K562 (cell line): ENCODE measurements at regions not wholly inside any gene's neighbourhood (a gene's known extent, or its start where the extent isn't known, plus 50 kb on each side); places are given as distances from the start of the nearest gene placed in this dataset.

Experiments used
- ATAC-seq: fragments of 200-7000 bp; cut with Tn5 transposase; 3 replicates; pipeline ENCODE4 v1.9.1; 2020; ENCODE audit warnings: moderate library complexity
- BruUV-seq: library from RNA; stranded (reverse); fragments of 400-500 nt; replicated peaks from 2 replicates; lab custom pipeline; 2021; lab: Mats Ljungman, UMichigan
- CTCF ChIA-PET: fragments of 300-600 bp; formaldehyde crosslinking; extraction: SDS; loops from one replicate; lab custom pipeline; 2021; ENCODE audit warnings: low intra/inter-chr PET ratio; lab: Yijun Ruan, JAX
- POLR2A ChIA-PET: fragments of 300-600, 350-650 bp; sonication (Branson Sonifier 250); formaldehyde crosslinking; extraction: SDS; loops from one replicate; lab custom pipeline; 2021; ENCODE audit warnings: antibody characterized with exemption, inconsistent platforms; lab: Yijun Ruan, JAX
- DNase-seq, 4 experiments: peaks; one replicate each; pipeline versions ENCODE4 v3.0.0 to v3.0.0-alpha.2; 2011 to 2018; ENCODE audit warnings: low spot score in 3 of 4, mixed read lengths in 3 of 4; ENCODE audit errors: extremely low read depth in 1 of 4
- FAIRE-seq: peaks from 2 replicates; lab custom pipeline; 2011; peaks lifted over from hg19 to GRCh38; lab: Jason Lieb, UNC
- H2AFZ ChIP-seq: 2 replicates; pipeline ENCODE4 v1.6.0; 2011; ENCODE audit warnings: low read depth, low read length, control low read depth, inconsistent platforms
- H3K27ac ChIP-seq: fragments of 200-600 bp; 3 replicates; pipeline ENCODE4 v1.8.0; 2011; ENCODE audit warnings: low read depth, mild to moderate bottlenecking, control low read depth, inconsistent platforms, low read length, moderate library complexity, mixed read lengths; ENCODE audit errors: extremely low read depth
- H3K27me3 ChIP-seq, 2 experiments: fragments of 300-600 bp in 1 of 2; 2 replicates in 1 of 2; 3 replicates in 1 of 2; pipeline versions ENCODE4 v1.6.0 to v1.8.0; 2011; ENCODE audit warnings: inconsistent platforms in 2 of 2, low read length in 2 of 2, mild to moderate bottlenecking in 1 of 2, mixed read lengths in 1 of 2, moderate library complexity in 1 of 2; ENCODE audit not compliant: control insufficient read depth in 2 of 2, insufficient read depth in 2 of 2
- H3K36me3 ChIP-seq: fragments of 300-600 bp; 3 replicates; pipeline ENCODE4 v1.8.0; 2011; ENCODE audit warnings: mild to moderate bottlenecking, low read length, inconsistent platforms; ENCODE audit not compliant: control insufficient read depth, insufficient read depth
- H3K4me1 ChIP-seq, 2 experiments: fragments of 200-600 bp in 1 of 2; replicated peaks in 1 of 2; 2 replicates in 1 of 2; 3 replicates in 1 of 2; pipeline versions ENCODE4 v1.5.1 to v1.8.0; 2011; ENCODE audit warnings: inconsistent platforms in 2 of 2, low read length in 2 of 2, mild to moderate bottlenecking in 1 of 2, mixed read lengths in 1 of 2, moderate library complexity in 1 of 2; ENCODE audit not compliant: control insufficient read depth in 2 of 2, insufficient read depth in 2 of 2
- H3K4me2 ChIP-seq: 2 replicates; pipeline ENCODE4 v1.6.1; 2011; ENCODE audit warnings: low read length, control low read depth, inconsistent platforms, mixed read lengths; ENCODE audit not compliant: insufficient read depth
- H3K4me3 ChIP-seq: fragments of 200-600 bp; sonication (generic), shearing (Covaris generic); 2 replicates; pipeline ENCODE4 v1.5.1; 2016; ENCODE audit warnings: control low read depth, inconsistent platforms
- H3K79me2 ChIP-seq: fragments of 200-600 bp; 3 replicates; pipeline ENCODE4 v1.8.0; 2011; ENCODE audit warnings: low read length, inconsistent platforms; ENCODE audit not compliant: control insufficient read depth, insufficient read depth
- H3K9ac ChIP-seq, 2 experiments: 2 replicates each; pipeline versions ENCODE4 v1.6.0 to v1.6.1; 2011; ENCODE audit warnings: low read depth in 2 of 2, low read length in 2 of 2, control low read depth in 1 of 2, inconsistent platforms in 1 of 2, mild to moderate bottlenecking in 1 of 2, mixed read lengths in 1 of 2; ENCODE audit not compliant: insufficient read depth in 1 of 2
- H3K9me1 ChIP-seq: one replicate; pipeline ENCODE4 v1.6.0; 2011; ENCODE audit warnings: inconsistent platforms, mild to moderate bottlenecking, low read length, moderate library complexity; ENCODE audit not compliant: control insufficient read depth, insufficient read depth
- H3K9me3 ChIP-seq: replicated peaks from 2 replicates; pipeline ENCODE4 v1.5.1; 2011; ENCODE audit warnings: low read depth, low read length, inconsistent platforms; ENCODE audit not compliant: control insufficient read depth, insufficient read depth
- H4K20me1 ChIP-seq: replicated peaks from 2 replicates; pipeline ENCODE4 v1.6.1; 2011; ENCODE audit warnings: low read length, inconsistent platforms, mixed read lengths; ENCODE audit not compliant: control insufficient read depth, insufficient read depth
- ATF2 ChIP-seq: sonication (generic); formaldehyde crosslinking; IDR thresholded peaks from 2 replicates; pipeline ENCODE4 v1.8.1; 2022; ENCODE audit warnings: missing genetic modification reagents
- CHCHD3 ChIP-seq: fragments of 250-450 bp; sonication (Bioruptor Pico); IDR thresholded peaks from 2 replicates; pipeline ENCODE4 v2.1.2; 2022; ENCODE audit warnings: mild to moderate bottlenecking
- DPF2 ChIP-seq: fragments of 450-650 bp; IDR thresholded peaks from 2 replicates; pipeline ENCODE4 v1.6.1; 2016
- ETV1 ChIP-seq: fragments of 450-650 bp; conservative IDR thresholded peaks from 2 replicates; pipeline ENCODE4 v1.6.1; 2016; ENCODE audit warnings: missing genetic modification characterization, control low read depth, low read depth, missing compliant biosample characterization
- HEY1 ChIP-seq: fragments of 250-450 bp; sonication (Bioruptor Pico); IDR thresholded peaks from 2 replicates; pipeline ENCODE4 v1.5.0; 2020; ENCODE audit warnings: mild to moderate bottlenecking, moderate library complexity, borderline replicate concordance
- HINFP ChIP-seq: fragments of 450-650 bp; conservative IDR thresholded peaks from 2 replicates; pipeline ENCODE4 v1.6.1; 2016; ENCODE audit warnings: missing genetic modification characterization, low read depth, mild to moderate bottlenecking, control low read depth, missing compliant biosample characterization
- MAZ ChIP-seq, 2 experiments: fragments of 450-650 bp in 1 of 2; sonication (generic) in 1 of 2; formaldehyde crosslinking; IDR thresholded peaks in 1 of 2; conservative IDR thresholded peaks in 1 of 2; 2 replicates each; pipeline versions ENCODE4 v1.4.0 to v1.5.0; 2020; ENCODE audit warnings: mild to moderate bottlenecking in 1 of 2, missing genetic modification reagents in 1 of 2
- MCM3 ChIP-seq: fragments of 450-650 bp; IDR thresholded peaks from 2 replicates; pipeline ENCODE4 v1.6.1; 2016
- NCOA1 ChIP-seq: fragments of 450-650 bp; IDR thresholded peaks from 2 replicates; pipeline ENCODE4 v1.6.1; 2016; ENCODE audit warnings: low read depth
- POLR2H ChIP-seq: IDR thresholded peaks from 2 replicates; pipeline ENCODE4 v1.6.1; 2016; ENCODE audit warnings: missing genetic modification characterization, low read depth, mild to moderate bottlenecking, control low read depth, missing compliant biosample characterization, moderate library complexity
- PPARD ChIP-seq: fragments of 250-450 bp; sonication (Bioruptor Pico); IDR thresholded peaks from 2 replicates; pipeline ENCODE4 v1.8.0; 2022; ENCODE audit warnings: inconsistent platforms, mild to moderate bottlenecking, moderate library complexity
- RBM15 ChIP-seq: fragments of 200-400 bp; formaldehyde crosslinking; IDR thresholded peaks from 2 replicates; pipeline ENCODE4 v1.6.1; 2018; ENCODE audit warnings: mild to moderate bottlenecking, low read length, moderate library complexity; ENCODE audit not compliant: insufficient read depth
- RERE ChIP-seq: sonication (generic); formaldehyde crosslinking; IDR thresholded peaks from 2 replicates; pipeline ENCODE4 v1.8.0; 2023; ENCODE audit warnings: missing genetic modification reagents, mild to moderate bottlenecking, borderline replicate concordance
- RNF2 ChIP-seq: sonication (generic); IDR thresholded peaks from 2 replicates; pipeline ENCODE4 v1.6.1; 2016
- SIN3A ChIP-seq, 2 experiments: fragments of 150-350 bp in 1 of 2; IDR thresholded peaks; 2 replicates each; pipeline ENCODE4 v1.6.1; 2011 to 2016; ENCODE audit warnings: borderline replicate concordance in 2 of 2, low read depth in 2 of 2, low read length in 2 of 2, mild to moderate bottlenecking in 2 of 2, moderate library complexity in 2 of 2; ENCODE audit not compliant: control insufficient read depth in 1 of 2
- TARDBP ChIP-seq: fragments of 450-650 bp; IDR thresholded peaks from 2 replicates; pipeline ENCODE4 v1.6.1; 2016
- ZZZ3 ChIP-seq: fragments of 450-650 bp; IDR thresholded peaks from 2 replicates; pipeline ENCODE4 v1.6.1; 2016; ENCODE audit warnings: antibody characterized with exemption, mild to moderate bottlenecking, moderate library complexity
- WGBS: fragments of 100-300 bp; shearing (Covaris generic); methylation state at CpG from one replicate; pipeline ENCODE4 v1.1.6; 2016; ENCODE audit warnings: low coverage, mixed read lengths; ENCODE audit not compliant: insufficient coverage; ENCODE audit errors: missing lambda C conversion rate; 5-methylcytosine and 5-hydroxymethylcytosine counted together
- in situ Hi-C: fragments of 300-500 bp; cut with MboI; formaldehyde crosslinking; loops from 4 replicates; pipeline ENCODE4 v1.15.0; 2018; ENCODE audit warnings: inconsistent platforms, mixed read lengths
- intact Hi-C: fragments of 100-400 bp; cut with micrococcal nuclease; formaldehyde crosslinking; loops from 2 replicates; pipeline ENCODE4 v1.14.2; 2022

DNA sequence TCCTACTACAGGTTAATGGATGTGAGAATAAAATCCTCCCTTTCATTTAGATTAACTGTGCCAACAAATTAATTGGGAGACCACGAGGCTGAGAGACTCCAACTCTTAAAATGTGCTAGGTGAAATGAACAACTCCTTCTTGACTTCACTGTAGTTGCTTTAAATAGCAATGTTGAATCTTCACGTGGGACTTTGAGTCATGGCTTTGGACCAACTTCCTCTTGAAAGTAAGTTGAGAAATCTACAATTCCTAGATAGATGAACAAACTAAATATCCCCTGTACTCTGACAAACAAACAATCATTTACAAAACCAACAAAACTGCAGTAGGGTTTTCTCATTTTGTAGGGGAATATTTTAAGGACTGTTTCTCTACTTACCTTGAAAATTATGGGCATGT lies 291.9 kb upstream of the SPRED2 start:
- Histone ChIP-seq H2AFZ (no peak overlapping the region), H3K4me2 (no peak overlapping the region), H4K20me1 (no peaks in the 10 kb centered on the region), H3K79me2 (no peaks in the 10 kb centered on the region), H3K9ac (no peak overlapping the region), H3K9me3 (no peaks in the 10 kb centered on the region), H3K27me3 (no peaks in the 10 kb centered on the region; a peak in 2 of 5 replicates), H3K36me3 (no peaks in the 10 kb centered on the region), H3K4me3 (no peak overlapping the region), H3K9me1 (no peaks in the 10 kb centered on the region), H3K4me1 (no peaks in the 10 kb centered on the region), H3K27ac (no peak overlapping the region)
- BruUV-seq = no TSS peak
- in situ Hi-C loops (no loop called here), intact Hi-C loops (loop anchor here (5.0 to 10.0 kb wide), 2 partner anchors 178 to 850 kb away; no protein-coding TSS in a partner anchor)
- WGBS = 0% methylated on average over 2 of the region's 2 CpGs
- FAIRE-seq (no peak), DNase-seq (no peak), ATAC-seq (no peak)
- CTCF ChIA-PET = no interaction called here
- POLR2A ChIA-PET = no interaction called here
- TF ChIP-seq RBM15 = no peak
- no peak for TF ChIP-seq SIN3A (IDR thresholded peaks at IDR 0.05; ENCODE audit: borderline replicate concordance in 2 of 2, control insufficient read depth in 1 of 2, low read depth in 2 of 2, low read length in 2 of 2)
- no peak for TF ChIP-seq HEY1 (CRISPR knock-in tag)
- TF ChIP-seq CHCHD3 (CRISPR knock-in tag) = no peak
- no peak for TF ChIP-seq RNF2
- no peak for TF ChIP-seq RERE (CRISPR knock-in tag)
- no peak for TF ChIP-seq ZZZ3
- no peak for TF ChIP-seq POLR2H (tag)
- no peak for TF ChIP-seq MCM3
- TF ChIP-seq ETV1 (tag) = no peak
- TF ChIP-seq TARDBP = no peak
- no peak for TF ChIP-seq PPARD (CRISPR knock-in tag)
- TF ChIP-seq NCOA1 = no peak
- TF ChIP-seq ATF2 = no peak
- TF ChIP-seq DPF2 = no peak
- TF ChIP-seq HINFP (tag) = no peak
- TF ChIP-seq MAZ (CRISPR knock-in tag; conservative IDR thresholded peaks at IDR 0.05 in 1 of 2, IDR thresholded peaks at IDR 0.05 in 1 of 2) = no peak
